PC-3 (cell line): ENCODE measurements at regions not wholly inside any gene's neighbourhood (a gene's known extent, or its start where the extent isn't known, plus 50 kb on each side); places are given as distances from the start of the nearest gene placed in this dataset.

Experiments used
- CTCF ChIP-seq: fragments of 300-600 bp; sonication (generic); conservative IDR thresholded peaks from 2 replicates; pipeline ENCODE4 v1.5.1; 2017; ENCODE audit warnings: antibody characterized with exemption, low read depth, mild to moderate bottlenecking, low read length
- EZH2 ChIP-seq: fragments of 300-600 bp; sonication (generic); IDR thresholded peaks from one replicate; pipeline ENCODE4 v1.6.1; 2017; ENCODE audit warnings: antibody characterized with exemption, mild to moderate bottlenecking, low read length; ENCODE audit not compliant: unreplicated experiment

- TF ChIP-seq CTCF (no peak), EZH2 (no peak)
Observed at GRCh38 chr18:14914771-14915170, 166.8 kb downstream of the ANKRD30B start.
